Endodermal cell (in vitro differentiated cells): ENCODE measurements at regions not wholly inside any gene's neighbourhood (a gene's known extent, or its start where the extent isn't known, plus 50 kb on each side); places are given as distances from the start of the nearest gene placed in this dataset.

Experiments
- DNase-seq: peaks from one replicate; pipeline ENCODE4 v3.0.0-alpha.2; 2017
- H3K27ac ChIP-seq: 2 replicates; pipeline ENCODE4 v1.5.1; 2013; ENCODE audit warnings: mild to moderate bottlenecking, low read depth, low read length, moderate library complexity
- H3K27me3 ChIP-seq: 2 replicates; pipeline ENCODE4 v1.6.1; 2013; ENCODE audit warnings: mild to moderate bottlenecking, low read length, moderate library complexity; ENCODE audit not compliant: insufficient read depth, control insufficient read depth, poor library complexity, severe bottlenecking
- H3K36me3 ChIP-seq: 2 replicates; pipeline ENCODE4 v1.7.0; 2013; ENCODE audit warnings: mild to moderate bottlenecking, low read length, moderate library complexity; ENCODE audit not compliant: control insufficient read depth, insufficient read depth
- H3K4me1 ChIP-seq: one replicate; pipeline ENCODE4 v1.7.0; 2013; ENCODE audit warnings: low read length; ENCODE audit not compliant: control insufficient read depth, insufficient read depth
- H3K4me3 ChIP-seq: 2 replicates; pipeline ENCODE4 v1.5.1; 2013; ENCODE audit warnings: mild to moderate bottlenecking, low read length, moderate library complexity
- H3K9ac ChIP-seq: 2 replicates; pipeline ENCODE4 v1.6.1; 2013; ENCODE audit warnings: mild to moderate bottlenecking, low read length, moderate library complexity; ENCODE audit not compliant: poor library complexity, severe bottlenecking; ENCODE audit errors: extremely low read depth
- H3K9me3 ChIP-seq: 2 replicates; pipeline ENCODE4 v1.6.1; 2013; ENCODE audit warnings: mild to moderate bottlenecking, low read length, moderate library complexity; ENCODE audit not compliant: control insufficient read depth
- H3K27ac Mint-ChIP-seq: 2 replicates; pipeline ENCODE4 v1.8.0; 2020; ENCODE audit warnings: mixed read lengths
- H3K27me3 Mint-ChIP-seq: 2 replicates; pipeline ENCODE4 v1.8.0; 2021; ENCODE audit warnings: mild to moderate bottlenecking, mixed read lengths; ENCODE audit not compliant: insufficient read depth
- H3K36me3 Mint-ChIP-seq: 2 replicates; pipeline ENCODE4 v1.8.0; 2020; ENCODE audit warnings: low read depth, mixed read lengths
- H3K4me1 Mint-ChIP-seq: 2 replicates; pipeline ENCODE4 v1.8.0; 2020; ENCODE audit warnings: mixed read lengths
- H3K4me3 Mint-ChIP-seq: 2 replicates; pipeline ENCODE4 v1.8.0; 2020; ENCODE audit warnings: mild to moderate bottlenecking, moderate library complexity, mixed read lengths
- H3K9me3 Mint-ChIP-seq: 2 replicates; pipeline ENCODE4 v1.8.0; 2020; ENCODE audit warnings: mild to moderate bottlenecking, mixed read lengths
- CTCF ChIP-seq: fragments of 200-600 bp; sonication (generic); conservative IDR thresholded peaks from 2 replicates; pipeline ENCODE4 v1.5.0; 2021; ENCODE audit warnings: antibody characterized with exemption, mild to moderate bottlenecking
- WGBS, 2 experiments: methylation state at CpG; one replicate each; pipeline versions ENCODE4 v1.1.5 to v1.1.7; 2013; ENCODE audit warnings: missing lambda C conversion rate in 2 of 2, mixed read lengths in 1 of 2; ENCODE audit not compliant: insufficient coverage in 1 of 2, insufficient read length in 1 of 2; 5-methylcytosine and 5-hydroxymethylcytosine counted together

DNA sequence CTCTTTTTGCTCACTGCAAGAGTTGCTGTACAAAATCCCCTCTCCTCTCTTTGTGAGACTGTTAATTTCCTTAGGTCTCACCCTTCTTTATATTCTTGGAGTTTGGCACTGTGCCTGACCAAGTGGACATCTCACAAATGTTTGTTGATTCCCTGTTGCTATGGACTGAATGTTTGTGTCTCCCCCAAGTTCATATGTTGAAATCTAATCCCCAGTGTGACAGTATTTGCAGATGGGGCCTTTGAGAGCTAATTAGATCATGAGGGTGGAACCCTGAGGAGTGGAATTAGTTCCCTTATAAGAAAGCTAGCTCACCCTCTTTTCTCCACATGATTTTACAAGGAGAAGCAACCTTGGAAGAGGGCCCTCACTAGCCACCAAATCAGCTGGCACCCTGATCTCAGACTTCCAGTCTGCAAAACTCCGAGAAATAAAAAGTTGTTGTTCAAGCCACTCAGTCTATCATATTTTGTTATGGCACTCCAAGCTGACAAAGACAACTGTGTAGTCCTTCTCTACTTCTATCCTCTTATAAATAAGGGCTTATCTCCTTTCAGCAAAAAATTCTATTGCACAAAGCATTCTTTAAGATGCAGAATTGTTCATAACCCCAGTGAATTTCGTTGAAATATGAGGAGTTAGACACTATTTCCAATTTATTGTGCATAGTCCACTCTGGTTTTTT lies 65.5 kb upstream of the NPHP3 start:
- TF ChIP-seq CTCF: no peak
- H3K27ac ChIP-seq: no peak overlapping the region
- Mint-ChIP-seq H3K4me1 (peaks cover 2% of the 10 kb centered on the region), H3K36me3 (no peaks in the 10 kb centered on the region), H3K9me3 (no peaks in the 10 kb centered on the region), H3K27me3 (no peaks in the 10 kb centered on the region), H3K27ac (no peak overlapping the region), H3K4me3 (no peak overlapping the region)
- H3K36me3 ChIP-seq: no peaks in the 10 kb centered on the region
- WGBS, 2 experiments: 70 to 100% methylated on average over 1 to 2 of the region's 2 CpGs
- H3K27me3 ChIP-seq: no peaks in the 10 kb centered on the region
- no peak for DNase-seq
- H3K9ac ChIP-seq: no peak overlapping the region
- no peak overlapping the region for H3K4me3 ChIP-seq
- H3K4me1 ChIP-seq: no peaks in the 10 kb centered on the region
- H3K9me3 ChIP-seq: no peaks in the 10 kb centered on the region

DNA sequence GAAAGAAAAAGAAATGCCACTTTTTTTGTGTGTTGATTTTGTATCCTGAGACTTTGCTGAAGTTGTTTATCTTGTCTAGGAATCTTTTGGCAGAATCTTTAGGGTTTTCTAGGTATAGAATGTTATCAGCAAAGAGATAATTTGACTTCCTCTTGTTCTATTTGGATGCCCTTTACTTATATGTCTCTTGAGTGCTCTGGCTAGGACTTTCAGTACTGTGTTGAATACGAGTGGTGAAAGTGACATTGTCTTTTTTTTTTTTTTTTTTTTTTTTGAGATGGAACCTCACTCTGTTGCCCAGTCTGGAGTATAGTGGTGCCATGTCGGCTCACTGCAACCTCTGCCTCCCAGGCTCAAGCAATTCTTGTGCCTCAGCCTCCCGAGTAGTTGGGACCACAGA lies 64.7 kb upstream of the NPHP3 start:
- no peaks in the 10 kb centered on the region for H3K9me3 ChIP-seq
- H3K27ac ChIP-seq: no peak overlapping the region
- no peak overlapping the region for H3K4me3 ChIP-seq
- peaks cover 2% of the 10 kb centered on the region for H3K4me1 Mint-ChIP-seq
- H3K4me3 Mint-ChIP-seq: no peak overlapping the region
- no peaks in the 10 kb centered on the region for H3K9me3 Mint-ChIP-seq
- H3K27ac Mint-ChIP-seq: no peak overlapping the region
- 88 to 100% methylated on average over 1 to 3 of the region's 3 CpGs for WGBS, 2 experiments
- no peaks in the 10 kb centered on the region for H3K36me3 Mint-ChIP-seq
- no peaks in the 10 kb centered on the region for H3K36me3 ChIP-seq
- H3K27me3 ChIP-seq: no peaks in the 10 kb centered on the region
- no peak overlapping the region for H3K9ac ChIP-seq
- no peaks in the 10 kb centered on the region for H3K27me3 Mint-ChIP-seq
- DNase-seq: no peak
- no peak for TF ChIP-seq CTCF
- H3K4me1 ChIP-seq: no peaks in the 10 kb centered on the region

DNA sequence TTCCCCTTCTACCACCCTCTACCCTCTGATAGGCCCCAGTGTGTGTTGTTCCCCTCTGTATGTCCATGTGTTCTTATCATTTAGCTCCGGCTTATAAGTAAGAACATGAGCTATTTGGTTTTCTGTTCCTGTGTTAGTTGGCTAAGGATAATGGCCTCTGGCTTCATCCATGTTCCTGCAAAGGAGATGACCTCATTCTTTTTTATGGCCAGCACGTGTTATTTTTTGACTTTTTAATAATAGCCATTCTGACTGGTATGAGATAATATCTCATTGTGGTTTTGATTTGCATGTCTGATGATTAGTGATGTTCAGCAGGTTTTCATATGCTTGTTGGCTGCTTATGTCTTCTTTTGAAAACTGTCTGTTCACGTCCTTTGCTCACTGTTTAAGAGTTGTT lies 63.1 kb upstream of the NPHP3 start:
- Mint-ChIP-seq H3K36me3 (no peaks in the 10 kb centered on the region), H3K27ac (no peak overlapping the region), H3K4me3 (no peak overlapping the region), H3K4me1 (peaks cover 2% of the 10 kb centered on the region), H3K27me3 (no peaks in the 10 kb centered on the region), H3K9me3 (no peaks in the 10 kb centered on the region)
- 83 to 89% methylated on average over 1 to 3 of the region's 3 CpGs for WGBS, 2 experiments
- TF ChIP-seq CTCF: no peak
- Histone ChIP-seq H3K9me3 (no peaks in the 10 kb centered on the region), H3K4me1 (no peaks in the 10 kb centered on the region), H3K27ac (no peak overlapping the region), H3K36me3 (no peaks in the 10 kb centered on the region), H3K9ac (no peak overlapping the region), H3K27me3 (no peaks in the 10 kb centered on the region), H3K4me3 (no peak overlapping the region)
- no peak for DNase-seq
